CD4-positive, alpha-beta memory T cell (primary cell): ENCODE measurements at regions not wholly inside any gene's neighbourhood (a gene's known extent, or its start where the extent isn't known, plus 50 kb on each side); places are given as distances from the start of the nearest gene placed in this dataset.

Experiments
- CTCF ChIA-PET: fragments of 350-600 bp; sonication (Branson Sonifier 250); formaldehyde crosslinking; loops from one replicate; lab custom pipeline; 2021; ENCODE audit warnings: inconsistent platforms; ENCODE audit not compliant: partially characterized antibody; lab: Charles Lee
- POLR2A ChIA-PET: fragments of 350-600 bp; sonication (Branson Sonifier 250); formaldehyde crosslinking; loops from one replicate; lab custom pipeline; 2021; ENCODE audit not compliant: partially characterized antibody; lab: Charles Lee
- DNase-seq, 5 donors: peaks; one replicate each; pipeline versions ENCODE4 v3.0.0 to v3.0.0-alpha.2; 2020 to 2022; ENCODE audit warnings: mixed read lengths in 1 of 5
- H3K27ac ChIP-seq: one replicate; pipeline ENCODE4 v1.7.0; 2013; ENCODE audit warnings: low read depth, low read length
- H3K27me3 ChIP-seq: 2 replicates; pipeline ENCODE4 v1.7.0; 2013; ENCODE audit warnings: mild to moderate bottlenecking, low read length, moderate library complexity; ENCODE audit not compliant: insufficient read depth
- H3K36me3 ChIP-seq: 2 replicates; pipeline ENCODE4 v1.7.0; 2013; ENCODE audit warnings: mild to moderate bottlenecking, low read length, moderate library complexity; ENCODE audit not compliant: insufficient read depth
- H3K4me1 ChIP-seq: 2 replicates; pipeline ENCODE4 v1.7.0; 2013; ENCODE audit warnings: mild to moderate bottlenecking, low read length, moderate library complexity; ENCODE audit not compliant: insufficient read depth
- H3K4me3 ChIP-seq, 2 donors: one replicate each; pipeline ENCODE4 v1.7.0; 2013; ENCODE audit warnings: low read length in 2 of 2, mild to moderate bottlenecking in 1 of 2
- H3K9me3 ChIP-seq, 2 donors: one replicate each; pipeline ENCODE4 v1.7.0; 2013; ENCODE audit warnings: low read length in 2 of 2, control low read depth in 1 of 2; ENCODE audit not compliant: control insufficient read depth in 1 of 2
- H3K27ac Mint-ChIP-seq, 7 donors: one replicate each; pipeline ENCODE4 v1.8.0; 2020 to 2021; ENCODE audit warnings: mixed read lengths in 7 of 7, mild to moderate bottlenecking in 6 of 7, inconsistent platforms in 3 of 7, moderate library complexity in 3 of 7
- H3K27me3 Mint-ChIP-seq, 2 donors: one replicate each; pipeline ENCODE4 v1.8.0; 2020 to 2021; ENCODE audit warnings: mixed read lengths in 2 of 2
- H3K36me3 Mint-ChIP-seq, 2 donors: one replicate each; pipeline ENCODE4 v1.8.0; 2020 to 2021; ENCODE audit warnings: mixed read lengths in 2 of 2, inconsistent platforms in 1 of 2, mild to moderate bottlenecking in 1 of 2
- H3K4me1 Mint-ChIP-seq, 4 donors: one replicate each; pipeline ENCODE4 v1.8.0; 2020 to 2021; ENCODE audit warnings: mixed read lengths in 4 of 4, mild to moderate bottlenecking in 1 of 4
- H3K4me3 Mint-ChIP-seq, 8 donors: one replicate each; pipeline ENCODE4 v1.8.0; 2020 to 2021; ENCODE audit warnings: mixed read lengths in 8 of 8, mild to moderate bottlenecking in 7 of 8, moderate library complexity in 6 of 8, inconsistent platforms in 3 of 8
- H3K9me3 Mint-ChIP-seq, 8 donors: one replicate each; pipeline ENCODE4 v1.8.0; 2020 to 2021; ENCODE audit warnings: mixed read lengths in 8 of 8, mild to moderate bottlenecking in 5 of 8, inconsistent platforms in 3 of 8, moderate library complexity in 1 of 8
- intact Hi-C: fragments of 100-400 bp; cut with micrococcal nuclease; formaldehyde crosslinking; loops from one replicate; pipeline ENCODE4 v1.15.1; 2023

DNA sequence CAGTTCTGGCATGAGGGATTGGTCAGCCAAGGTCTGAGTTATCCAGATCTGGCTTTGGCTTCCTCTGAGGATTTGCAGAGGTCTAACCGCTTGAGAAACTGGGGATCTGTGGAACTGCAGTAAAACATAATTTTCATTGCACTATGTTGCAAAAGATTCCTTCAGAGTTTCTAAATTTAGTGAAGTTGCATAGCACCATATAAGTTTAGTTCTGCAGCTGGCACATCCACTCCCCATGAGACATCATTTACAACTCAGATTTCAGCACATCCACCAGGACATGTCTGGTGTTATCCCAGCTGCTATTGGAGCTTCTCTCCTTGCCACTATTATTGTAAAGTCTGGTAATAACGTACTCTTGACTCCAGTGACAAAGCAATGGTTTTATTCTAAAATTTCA lies 181.5 kb downstream of the CWF19L2 start:
- peaks cover 0 to 30% (median 20%) of the 10 kb centered on the region in 8 donors for H3K9me3 Mint-ChIP-seq
- no peaks in the 10 kb centered on the region for H3K36me3 Mint-ChIP-seq
- intact Hi-C loops: no loop called here
- Histone ChIP-seq H3K4me1 (no peaks in the 10 kb centered on the region), H3K27ac (no peak overlapping the region), H3K36me3 (no peaks in the 10 kb centered on the region), H3K9me3 (no peaks in the 10 kb centered on the region), H3K4me3 (no peak overlapping the region), H3K27me3 (no peaks in the 10 kb centered on the region)
- POLR2A ChIA-PET: no interaction called here
- DNase-seq: no peak
- H3K4me1 Mint-ChIP-seq: no peaks in the 10 kb centered on the region
- no peaks in the 10 kb centered on the region for H3K27me3 Mint-ChIP-seq
- no peak overlapping the region for H3K4me3 Mint-ChIP-seq
- CTCF ChIA-PET: no interaction called here
- no peak overlapping the region for H3K27ac Mint-ChIP-seq

DNA sequence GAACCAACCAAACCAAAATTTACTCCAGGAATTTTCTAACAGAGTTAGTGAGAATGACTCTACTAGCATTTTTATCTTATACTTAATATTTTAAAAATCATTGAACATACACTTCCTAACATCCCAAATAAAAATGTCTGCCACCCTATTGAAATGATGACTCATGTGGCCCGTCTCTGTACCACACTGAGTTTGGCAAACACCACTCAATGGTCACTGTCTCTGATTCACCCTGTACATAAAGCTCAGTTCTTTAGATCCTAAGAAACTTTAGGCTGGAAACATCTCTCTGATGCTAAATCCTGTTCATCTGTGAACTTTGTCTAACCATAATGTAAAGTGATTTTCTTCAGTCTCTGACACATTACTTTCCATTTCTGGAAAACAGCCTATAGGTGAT lies 182.0 kb downstream of the CWF19L2 start:
- H3K4me1 ChIP-seq: no peaks in the 10 kb centered on the region
- no peaks in the 10 kb centered on the region for H3K27me3 ChIP-seq
- H3K9me3 Mint-ChIP-seq: peaks cover 0 to 30% (median 18%) of the 10 kb centered on the region in 8 donors
- no peak overlapping the region for H3K27ac ChIP-seq
- intact Hi-C loops: no loop called here
- H3K36me3 Mint-ChIP-seq: no peaks in the 10 kb centered on the region
- H3K4me1 Mint-ChIP-seq: no peaks in the 10 kb centered on the region
- no peaks in the 10 kb centered on the region for H3K36me3 ChIP-seq
- H3K4me3 ChIP-seq: no peak overlapping the region
- ChIA-PET POLR2A (no interaction called here), CTCF (no interaction called here)
- DNase-seq: no peak
- H3K4me3 Mint-ChIP-seq: no peak overlapping the region
- H3K9me3 ChIP-seq: no peaks in the 10 kb centered on the region
- H3K27ac Mint-ChIP-seq: no peak overlapping the region
- no peaks in the 10 kb centered on the region for H3K27me3 Mint-ChIP-seq

DNA sequence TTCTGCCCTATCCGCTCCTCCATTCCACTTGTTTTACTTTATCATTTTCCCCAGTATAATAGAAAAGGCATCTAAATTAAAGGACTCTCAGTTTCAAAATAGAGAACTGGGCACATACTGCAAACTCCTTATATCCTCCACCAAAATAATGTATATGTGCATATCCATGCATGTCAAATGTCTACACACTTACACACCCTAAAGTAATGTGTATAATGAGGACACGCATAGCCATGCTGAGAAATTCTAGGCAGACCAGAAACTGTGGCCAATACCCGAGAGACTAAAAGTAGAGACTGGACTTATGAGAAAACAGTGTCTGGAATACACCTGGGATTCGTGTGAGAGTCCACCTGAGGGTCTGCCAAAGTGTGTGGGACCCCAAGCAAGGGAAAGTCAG lies 183.5 kb downstream of the CWF19L2 start:
- Mint-ChIP-seq H3K36me3 (no peaks in the 10 kb centered on the region), H3K27me3 (no peaks in the 10 kb centered on the region), H3K9me3 (peaks cover 0 to 19% (median 15%) of the 10 kb centered on the region in 8 donors), H3K4me3 (no peak overlapping the region), H3K4me1 (no peaks in the 10 kb centered on the region), H3K27ac (no peak overlapping the region)
- no peaks in the 10 kb centered on the region for H3K36me3 ChIP-seq
- no peaks in the 10 kb centered on the region for H3K27me3 ChIP-seq
- DNase-seq: no peak
- CTCF ChIA-PET: no interaction called here
- H3K4me3 ChIP-seq: no peak overlapping the region
- no peaks in the 10 kb centered on the region for H3K9me3 ChIP-seq
- H3K4me1 ChIP-seq: no peaks in the 10 kb centered on the region
- no peak overlapping the region for H3K27ac ChIP-seq
- intact Hi-C loops: no loop called here
- POLR2A ChIA-PET: no interaction called here

DNA sequence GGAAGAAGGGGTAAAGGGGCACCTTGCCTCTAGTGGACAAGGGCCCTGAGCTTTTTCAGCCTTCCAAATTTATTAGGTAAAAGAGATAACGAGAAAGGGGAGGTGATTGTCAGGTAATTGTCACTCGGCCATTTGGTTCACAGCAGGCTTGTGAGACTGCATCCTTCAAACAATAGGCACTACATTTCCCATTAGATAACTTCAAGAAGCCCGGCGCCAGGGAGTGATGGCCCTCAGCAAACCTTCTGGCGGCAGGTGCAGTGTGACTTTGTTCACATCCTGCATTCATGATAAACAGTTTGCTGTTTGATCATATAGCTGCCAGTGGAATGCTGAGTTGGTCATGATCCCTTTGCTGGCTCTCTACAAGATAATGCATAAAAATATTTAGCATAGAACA lies 185.1 kb downstream of the CWF19L2 start:
- Histone ChIP-seq H3K27me3 (no peaks in the 10 kb centered on the region), H3K4me1 (no peaks in the 10 kb centered on the region), H3K36me3 (no peaks in the 10 kb centered on the region), H3K27ac (no peak overlapping the region), H3K4me3 (no peak overlapping the region), H3K9me3 (no peaks in the 10 kb centered on the region)
- Mint-ChIP-seq H3K36me3 (no peaks in the 10 kb centered on the region), H3K27ac (no peak overlapping the region), H3K9me3 (peaks cover 0 to 4% (median 2%) of the 10 kb centered on the region in 8 donors), H3K4me3 (no peak overlapping the region), H3K27me3 (no peaks in the 10 kb centered on the region), H3K4me1 (no peaks in the 10 kb centered on the region)
- no peak for DNase-seq
- ChIA-PET CTCF (no interaction called here), POLR2A (no interaction called here)
- intact Hi-C loops: no loop called here

DNA sequence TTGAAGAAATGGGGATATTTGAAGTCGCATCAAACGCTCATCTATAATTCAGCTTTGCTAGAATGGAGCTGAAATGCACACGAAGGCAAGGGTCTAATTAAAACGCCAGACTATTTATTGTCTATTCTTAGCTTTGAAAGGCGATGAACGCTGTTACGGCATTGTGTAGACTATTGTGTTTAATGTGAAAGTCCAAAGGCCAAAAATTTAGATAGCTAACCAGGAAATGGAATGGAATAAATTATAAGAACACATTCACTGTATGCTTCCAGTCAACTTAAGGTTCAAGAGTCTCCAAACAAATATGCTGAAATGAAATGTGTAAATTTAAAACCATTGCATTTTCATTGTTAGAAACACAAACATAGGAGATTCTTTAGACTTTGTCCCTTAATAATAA lies 186.2 kb downstream of the CWF19L2 start:
- H3K36me3 Mint-ChIP-seq: no peaks in the 10 kb centered on the region
- H3K4me1 ChIP-seq: no peaks in the 10 kb centered on the region
- ChIA-PET CTCF (no interaction called here), POLR2A (no interaction called here)
- no peaks in the 10 kb centered on the region for H3K36me3 ChIP-seq
- peaks cover 0 to 4% (median 0%) of the 10 kb centered on the region in 8 donors for H3K9me3 Mint-ChIP-seq
- H3K4me3 ChIP-seq: no peak overlapping the region
- intact Hi-C loops: no loop called here
- no peak overlapping the region for H3K4me3 Mint-ChIP-seq
- no peak overlapping the region for H3K27ac Mint-ChIP-seq
- no peaks in the 10 kb centered on the region for H3K4me1 Mint-ChIP-seq
- no peaks in the 10 kb centered on the region for H3K27me3 ChIP-seq
- DNase-seq: no peak
- no peaks in the 10 kb centered on the region for H3K9me3 ChIP-seq
- no peak overlapping the region for H3K27ac ChIP-seq
- no peaks in the 10 kb centered on the region for H3K27me3 Mint-ChIP-seq

DNA sequence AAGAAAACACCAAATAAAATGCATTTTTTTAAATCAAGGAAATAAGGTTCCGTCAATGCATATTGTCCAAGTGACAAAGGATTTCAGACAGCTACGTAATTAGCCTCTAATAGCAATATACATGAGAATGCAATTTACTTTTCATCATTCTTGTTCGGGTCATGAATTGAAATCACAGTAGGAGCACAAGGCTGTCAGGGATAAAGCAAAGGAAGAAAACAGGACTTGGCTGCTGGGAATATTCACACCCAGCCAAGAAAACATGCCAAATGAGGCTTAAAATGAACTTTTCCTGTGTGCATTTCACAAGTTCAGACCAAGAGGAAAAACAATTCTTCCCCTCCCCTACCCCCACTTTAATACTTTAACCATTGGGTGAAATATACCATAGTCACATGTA lies 188.6 kb downstream of the CWF19L2 start:
- Histone ChIP-seq H3K4me3 (no peak overlapping the region), H3K27ac (no peak overlapping the region), H3K4me1 (no peaks in the 10 kb centered on the region), H3K36me3 (no peaks in the 10 kb centered on the region), H3K27me3 (no peaks in the 10 kb centered on the region), H3K9me3 (no peaks in the 10 kb centered on the region)
- Mint-ChIP-seq H3K4me3 (no peak overlapping the region), H3K4me1 (no peaks in the 10 kb centered on the region), H3K9me3 (peaks cover 0 to 4% (median 0%) of the 10 kb centered on the region in 8 donors), H3K27ac (no peak overlapping the region), H3K27me3 (no peaks in the 10 kb centered on the region), H3K36me3 (no peaks in the 10 kb centered on the region)
- ChIA-PET CTCF (no interaction called here), POLR2A (no interaction called here)
- intact Hi-C loops: no loop called here
- DNase-seq: no peak

DNA sequence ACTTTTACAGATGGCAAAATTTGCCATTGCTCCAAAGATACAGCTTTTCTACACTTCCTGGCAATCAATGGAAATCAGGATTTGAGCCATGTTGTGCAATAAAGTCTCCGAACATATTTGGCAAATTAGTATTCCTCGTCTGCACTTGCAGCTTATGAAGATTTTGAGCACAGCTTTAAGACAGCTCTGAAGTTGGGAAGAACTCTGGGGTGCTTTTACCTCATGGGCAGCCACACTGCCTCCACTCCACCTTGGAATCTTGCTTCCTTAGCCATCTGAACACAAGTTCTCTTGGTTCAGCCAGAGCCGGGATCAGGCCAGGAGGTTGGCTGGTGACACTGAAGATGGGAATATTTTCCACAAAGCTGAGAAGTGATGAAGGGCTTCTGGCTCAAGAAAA lies 191.2 kb downstream of the CWF19L2 start:
- intact Hi-C loops: no loop called here
- ChIA-PET CTCF (no interaction called here), POLR2A (no interaction called here)
- H3K27me3 Mint-ChIP-seq: no peaks in the 10 kb centered on the region
- Histone ChIP-seq H3K9me3 (no peaks in the 10 kb centered on the region), H3K4me3 (no peak overlapping the region), H3K27ac (no peak overlapping the region), H3K36me3 (no peaks in the 10 kb centered on the region), H3K27me3 (no peaks in the 10 kb centered on the region), H3K4me1 (no peaks in the 10 kb centered on the region)
- H3K9me3 Mint-ChIP-seq: no peaks in the 10 kb centered on the region
- no peak overlapping the region for H3K27ac Mint-ChIP-seq
- H3K36me3 Mint-ChIP-seq: no peaks in the 10 kb centered on the region
- no peak overlapping the region for H3K4me3 Mint-ChIP-seq
- DNase-seq: no peak
- H3K4me1 Mint-ChIP-seq: no peaks in the 10 kb centered on the region

DNA sequence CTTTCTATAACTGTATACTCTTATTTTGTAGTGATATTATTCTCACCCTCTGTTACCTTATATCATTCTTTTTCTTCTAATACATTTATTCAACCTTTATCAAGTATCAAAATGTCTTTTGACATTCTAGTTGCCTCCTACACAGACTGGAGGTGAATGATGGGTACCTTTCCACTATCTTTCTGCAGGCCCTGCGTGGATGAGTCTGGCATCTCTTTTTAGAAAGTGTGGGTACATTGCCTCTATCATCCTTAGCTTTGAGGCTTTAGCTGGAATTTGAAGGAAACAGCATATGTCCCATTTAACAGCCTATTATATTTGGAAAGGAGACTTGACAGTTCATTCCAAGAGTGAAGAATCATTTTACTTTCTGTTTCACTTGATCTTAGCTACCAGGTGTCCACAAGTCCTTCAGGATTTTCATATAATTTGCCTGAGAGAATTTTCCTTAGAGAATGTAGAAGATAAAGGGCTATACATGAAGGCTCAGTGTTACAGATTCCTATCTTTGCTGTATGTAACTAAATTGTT lies 192.0 kb downstream of the CWF19L2 start:
- Histone ChIP-seq H3K9me3 (no peaks in the 10 kb centered on the region), H3K27ac (no peak overlapping the region), H3K36me3 (no peaks in the 10 kb centered on the region), H3K4me1 (no peaks in the 10 kb centered on the region), H3K4me3 (no peak overlapping the region), H3K27me3 (no peaks in the 10 kb centered on the region)
- Mint-ChIP-seq H3K27ac (no peak overlapping the region), H3K36me3 (no peaks in the 10 kb centered on the region), H3K27me3 (no peaks in the 10 kb centered on the region), H3K9me3 (no peaks in the 10 kb centered on the region), H3K4me3 (no peak overlapping the region), H3K4me1 (no peaks in the 10 kb centered on the region)
- POLR2A ChIA-PET: no interaction called here
- intact Hi-C loops: no loop called here
- DNase-seq: no peak
- CTCF ChIA-PET: no interaction called here
